ENCODE measurements at regions not wholly inside any gene's neighbourhood (a gene's known extent, or its start where the extent isn't known, plus 50 kb on each side); places are given as distances from the start of the nearest gene placed in this dataset.

- TF ChIP-seq, protein P1, sequence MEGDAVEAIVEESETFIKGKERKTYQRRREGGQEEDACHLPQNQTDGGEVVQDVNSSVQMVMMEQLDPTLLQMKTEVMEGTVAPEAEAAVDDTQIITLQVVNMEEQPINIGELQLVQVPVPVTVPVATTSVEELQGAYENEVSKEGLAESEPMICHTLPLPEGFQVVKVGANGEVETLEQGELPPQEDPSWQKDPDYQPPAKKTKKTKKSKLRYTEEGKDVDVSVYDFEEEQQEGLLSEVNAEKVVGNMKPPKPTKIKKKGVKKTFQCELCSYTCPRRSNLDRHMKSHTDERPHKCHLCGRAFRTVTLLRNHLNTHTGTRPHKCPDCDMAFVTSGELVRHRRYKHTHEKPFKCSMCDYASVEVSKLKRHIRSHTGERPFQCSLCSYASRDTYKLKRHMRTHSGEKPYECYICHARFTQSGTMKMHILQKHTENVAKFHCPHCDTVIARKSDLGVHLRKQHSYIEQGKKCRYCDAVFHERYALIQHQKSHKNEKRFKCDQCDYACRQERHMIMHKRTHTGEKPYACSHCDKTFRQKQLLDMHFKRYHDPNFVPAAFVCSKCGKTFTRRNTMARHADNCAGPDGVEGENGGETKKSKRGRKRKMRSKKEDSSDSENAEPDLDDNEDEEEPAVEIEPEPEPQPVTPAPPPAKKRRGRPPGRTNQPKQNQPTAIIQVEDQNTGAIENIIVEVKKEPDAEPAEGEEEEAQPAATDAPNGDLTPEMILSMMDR (IDR thresholded peaks at IDR 0.05 in 8 of 11, conservative IDR thresholded peaks at IDR 0.05 in 3 of 11): no peak
- TF ChIP-seq POLR2A (IDR thresholded peaks at IDR 0.05) (no peak), POLR2AphosphoS5 (IDR thresholded peaks at IDR 0.05) (no peak)
Observed at GRCh38 chr18:41324020-41324791, 630.8 kb upstream of the PIK3C3 start.
